ENCODE measurements at regions not wholly inside any gene's neighbourhood (a gene's known extent, or its start where the extent isn't known, plus 50 kb on each side); places are given as distances from the start of the nearest gene placed in this dataset.

- no peak for TF ChIP-seq CTCF (IDR thresholded peaks at IDR 0.05; ENCODE audit: low read depth, low read length, missing input control)
Measured at GRCh38 chr6:81843302-81843701, 90.8 kb upstream of the TENT5A start (continued).

GRCh38 chr6:81842254-81842653 is 89.8 kb upstream of the TENT5A start:
- no peak for DNase-seq (ENCODE audit: low spot score)
- H3K9me3 ChIP-seq (ENCODE audit: control insufficient read depth in 4 of 4, low read length in 3 of 4): no peaks in the 10 kb centered on the region
- no peak overlapping the region for H3K27ac ChIP-seq (ENCODE audit: low read depth in 1 of 2, low read length in 2 of 2)
- H3K36me3 ChIP-seq (ENCODE audit: control insufficient read depth in 4 of 4, insufficient read depth in 3 of 4, low read depth in 1 of 4, low read length in 3 of 4): no peaks in the 10 kb centered on the region
- no peak overlapping the region for H3K4me3 ChIP-seq (ENCODE audit: low read depth in 1 of 3, low read length in 3 of 3)
- H3K27me3 ChIP-seq (ENCODE audit: control insufficient read depth in 4 of 4, insufficient read depth in 4 of 4, low read length in 3 of 4): no peaks in the 10 kb centered on the region
- no peak overlapping the region for H3K9ac ChIP-seq (ENCODE audit: low read depth in 1 of 2, low read length in 2 of 2)
- peak; percentile 31 for TF ChIP-seq FOXA1 (IDR thresholded peaks at IDR 0.05)
- peak; percentile 41 for TF ChIP-seq REST (IDR thresholded peaks at IDR 0.05)
- peak; percentile 33 for TF ChIP-seq FOXA2 (IDR thresholded peaks at IDR 0.05)
- TF ChIP-seq SP1 (IDR thresholded peaks at IDR 0.05): peak; percentile 24
- peak; percentile 58 to 73 for TF ChIP-seq HNF4A (conservative IDR thresholded peaks at IDR 0.05)
- TF ChIP-seq GABPA (IDR thresholded peaks at IDR 0.05 in 1 of 2, conservative IDR thresholded peaks at IDR 0.05 in 1 of 2): no peak
- TF ChIP-seq YY1 (IDR thresholded peaks at IDR 0.05): peak; percentile 48
- TF ChIP-seq, protein P1, sequence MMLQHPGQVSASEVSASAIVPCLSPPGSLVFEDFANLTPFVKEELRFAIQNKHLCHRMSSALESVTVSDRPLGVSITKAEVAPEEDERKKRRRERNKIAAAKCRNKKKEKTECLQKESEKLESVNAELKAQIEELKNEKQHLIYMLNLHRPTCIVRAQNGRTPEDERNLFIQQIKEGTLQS (IDR thresholded peaks at IDR 0.05): no peak
- TF ChIP-seq, protein P2, sequence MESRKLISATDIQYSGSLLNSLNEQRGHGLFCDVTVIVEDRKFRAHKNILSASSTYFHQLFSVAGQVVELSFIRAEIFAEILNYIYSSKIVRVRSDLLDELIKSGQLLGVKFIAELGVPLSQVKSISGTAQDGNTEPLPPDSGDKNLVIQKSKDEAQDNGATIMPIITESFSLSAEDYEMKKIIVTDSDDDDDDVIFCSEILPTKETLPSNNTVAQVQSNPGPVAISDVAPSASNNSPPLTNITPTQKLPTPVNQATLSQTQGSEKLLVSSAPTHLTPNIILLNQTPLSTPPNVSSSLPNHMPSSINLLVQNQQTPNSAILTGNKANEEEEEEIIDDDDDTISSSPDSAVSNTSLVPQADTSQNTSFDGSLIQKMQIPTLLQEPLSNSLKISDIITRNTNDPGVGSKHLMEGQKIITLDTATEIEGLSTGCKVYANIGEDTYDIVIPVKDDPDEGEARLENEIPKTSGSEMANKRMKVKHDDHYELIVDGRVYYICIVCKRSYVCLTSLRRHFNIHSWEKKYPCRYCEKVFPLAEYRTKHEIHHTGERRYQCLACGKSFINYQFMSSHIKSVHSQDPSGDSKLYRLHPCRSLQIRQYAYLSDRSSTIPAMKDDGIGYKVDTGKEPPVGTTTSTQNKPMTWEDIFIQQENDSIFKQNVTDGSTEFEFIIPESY (IDR thresholded peaks at IDR 0.05): no peak
- peak; percentile 47 to 51 for TF ChIP-seq RAD21 (IDR thresholded peaks at IDR 0.05)
- TF ChIP-seq NR2F2 (IDR thresholded peaks at IDR 0.05): peak; percentile 41
- TF ChIP-seq, protein P3, sequence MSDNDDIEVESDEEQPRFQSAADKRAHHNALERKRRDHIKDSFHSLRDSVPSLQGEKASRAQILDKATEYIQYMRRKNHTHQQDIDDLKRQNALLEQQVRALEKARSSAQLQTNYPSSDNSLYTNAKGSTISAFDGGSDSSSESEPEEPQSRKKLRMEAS (IDR thresholded peaks at IDR 0.05): peak; percentile 31
- no peak for TF ChIP-seq HNF4G (IDR thresholded peaks at IDR 0.05)
- TF ChIP-seq CTCF (IDR thresholded peaks at IDR 0.05; ENCODE audit: low read depth, low read length, missing input control): no peak
- peak; percentile 57 to 75 for TF ChIP-seq RXRA (IDR thresholded peaks at IDR 0.05)
- TF ChIP-seq EGR1 (IDR thresholded peaks at IDR 0.05; ENCODE audit: low read depth in 2 of 2): no peak
- TF ChIP-seq JUND (IDR thresholded peaks at IDR 0.05): peak in 1 of 2 donors; percentile 52
- no peak for TF ChIP-seq TAF1 (conservative IDR thresholded peaks at IDR 0.05)
- H3K4me1 ChIP-seq (ENCODE audit: control insufficient read depth in 4 of 4, insufficient read depth in 4 of 4, low read length in 3 of 4): no peaks in the 10 kb centered on the region

All from liver (tissue), 7 donors.